Jurkat, Clone E6-1 (cell line): ENCODE measurements at regions not wholly inside any gene's neighbourhood (a gene's known extent, or its start where the extent isn't known, plus 50 kb on each side); places are given as distances from the start of the nearest gene placed in this dataset.

Experiments used
- DNase-seq: peaks from one replicate; pipeline ENCODE4 v3.0.0-alpha.2; 2011; ENCODE audit warnings: low read depth, low spot score
- H3K4me3 ChIP-seq: 2 replicates; pipeline ENCODE4 v1.5.1; 2011; ENCODE audit warnings: mild to moderate bottlenecking, low read length, control low read depth, moderate library complexity

- DNase-seq, result no peak
- H3K4me3 ChIP-seq, result no peak overlapping the region
These were observed 133.1 kb upstream of the COL21A1 start for GRCh38 chr6:56380476-56380875.

GRCh38 chr6:56378966-56379585 is 131.7 kb upstream of the COL21A1 start:
- DNase-seq, result no peak

GRCh38 chr6:56378507-56378906 is 131.1 kb upstream of the COL21A1 start:
- no peak for DNase-seq

More at GRCh38 chr6:56378966-56379585, 131.7 kb upstream of the COL21A1 start:
- no peak overlapping the region for H3K4me3 ChIP-seq

GRCh38 chr6:56377295-56377694 is 129.9 kb upstream of the COL21A1 start:
- no peak overlapping the region for H3K4me3 ChIP-seq
- no peak for DNase-seq

More at GRCh38 chr6:56378507-56378906, 131.1 kb upstream of the COL21A1 start:
- H3K4me3 ChIP-seq, result no peak overlapping the region

GRCh38 chr6:56375806-56376205 is 128.4 kb upstream of the COL21A1 start:
- DNase-seq, result no peak
- no peak overlapping the region for H3K4me3 ChIP-seq

GRCh38 chr6:56374841-56375369 is 127.5 kb upstream of the COL21A1 start:
- no peak overlapping the region for H3K4me3 ChIP-seq
- DNase-seq, result no peak

DNA sequence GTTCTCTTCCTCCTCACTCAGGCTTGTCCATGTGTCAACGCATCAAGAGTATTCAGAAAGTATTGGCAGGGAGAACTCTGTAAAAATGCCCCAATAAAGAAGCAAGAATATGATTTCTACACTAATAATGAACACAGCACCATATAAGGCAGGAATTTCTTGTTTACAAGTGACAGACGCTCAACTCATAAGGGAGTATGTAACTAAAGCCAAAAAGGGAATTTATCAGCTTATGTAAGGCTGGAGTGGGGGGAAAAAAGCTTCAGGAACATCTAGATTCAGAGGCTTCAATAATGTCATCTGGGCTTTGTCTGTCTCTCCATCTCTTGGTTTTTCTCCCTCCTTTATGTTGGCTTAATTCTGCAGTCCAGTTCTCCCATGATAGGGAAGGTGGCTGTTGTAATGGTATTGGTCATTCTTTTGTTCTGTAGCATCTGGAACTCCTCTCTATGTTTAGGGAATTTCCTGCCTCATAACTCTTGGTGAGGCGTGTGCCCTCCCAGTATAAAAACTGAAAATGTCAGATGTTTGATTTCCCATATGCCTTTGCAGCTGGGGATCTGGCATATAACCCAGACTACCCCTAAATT is 125.1 kb upstream of the COL21A1 start:
- DNase-seq, result no peak

DNA sequence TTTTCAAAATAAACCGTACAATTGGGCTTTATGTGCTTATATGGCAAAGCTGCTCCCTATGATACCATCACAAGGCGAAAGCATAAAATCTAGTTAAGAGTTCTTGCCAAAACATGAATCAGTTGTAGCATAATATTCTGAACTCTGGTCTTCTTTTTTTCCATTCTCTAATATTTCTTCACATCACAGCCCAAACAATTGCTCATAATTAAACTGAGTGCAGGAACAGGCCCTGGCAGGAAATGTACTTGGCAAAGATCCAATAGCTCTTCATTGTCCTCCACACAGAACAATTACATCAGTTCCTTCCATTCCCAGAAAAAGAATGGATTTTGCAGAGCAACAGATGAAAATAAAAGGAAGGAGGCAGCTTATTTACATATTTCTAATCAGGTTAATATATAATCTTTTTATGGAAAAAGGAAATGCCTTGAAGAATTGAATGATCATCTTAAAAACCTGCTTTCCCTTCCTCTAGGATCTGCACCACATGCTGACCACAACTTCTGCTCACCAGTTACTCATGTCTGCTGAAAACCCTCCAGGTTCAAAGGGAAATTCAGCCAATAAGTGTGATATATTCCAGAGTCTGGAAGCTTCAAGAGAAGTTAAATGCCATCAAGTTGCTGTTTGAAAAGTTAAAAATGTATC is 123.3 kb upstream of the COL21A1 start:
- no peak overlapping the region for H3K4me3 ChIP-seq
- no peak for DNase-seq

More for the DNA sequence above, 125.1 kb upstream of the COL21A1 start:
- H3K4me3 ChIP-seq, result no peak overlapping the region

DNA sequence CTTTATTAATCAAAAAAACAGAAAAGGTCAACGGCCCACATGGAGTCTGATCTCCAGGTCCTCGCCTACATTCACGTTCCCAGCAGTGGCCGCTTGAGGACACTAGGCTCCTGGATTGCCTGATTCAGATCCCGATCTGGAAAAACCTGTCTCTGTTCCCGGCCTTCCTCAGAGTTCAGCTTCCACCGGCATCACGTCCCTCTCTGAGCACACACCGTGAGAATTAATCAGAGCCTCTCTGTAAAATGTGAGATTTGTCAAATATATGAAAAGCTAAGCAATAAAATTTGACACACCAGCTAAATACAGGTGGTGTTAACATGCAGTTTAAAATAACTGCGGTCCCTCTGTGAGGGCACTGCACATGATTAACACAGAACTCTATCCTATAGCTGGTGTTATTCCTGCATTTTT is 122.8 kb upstream of the COL21A1 start:
- no peak overlapping the region for H3K4me3 ChIP-seq
- DNase-seq, result no peak

- H3K4me3 ChIP-seq, result no peak overlapping the region
- DNase-seq, result no peak
These were observed 121.1 kb upstream of the COL21A1 start for GRCh38 chr6:56368491-56368890.

- H3K4me3 ChIP-seq, result no peak overlapping the region
- DNase-seq, result no peak
These were observed 118.9 kb upstream of the COL21A1 start for GRCh38 chr6:56366141-56366852.

DNA sequence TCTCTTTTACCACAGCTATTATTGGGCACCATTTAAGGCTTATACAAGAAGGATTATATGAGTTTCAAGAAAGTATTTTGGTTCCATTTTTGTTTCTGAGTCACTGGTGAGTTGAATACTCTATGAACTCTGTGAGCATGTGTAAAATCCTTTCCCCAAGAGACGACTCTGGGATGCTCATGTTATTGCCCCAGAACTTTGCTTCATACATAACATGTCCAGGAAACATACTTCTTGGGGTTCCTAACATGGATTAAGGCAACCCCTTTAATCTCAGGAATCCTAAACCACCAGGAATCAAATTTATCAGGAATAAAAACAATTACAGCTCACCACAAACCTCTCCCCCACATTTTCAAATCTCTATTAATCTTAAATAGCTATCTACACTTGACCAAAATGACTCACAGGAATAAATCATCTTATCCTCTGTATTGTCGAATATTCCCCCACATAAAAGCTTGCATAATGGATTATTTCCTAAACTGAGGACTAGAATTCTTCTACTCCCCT is 117.5 kb upstream of the COL21A1 start:
- no peak for DNase-seq
- no peak overlapping the region for H3K4me3 ChIP-seq

DNA sequence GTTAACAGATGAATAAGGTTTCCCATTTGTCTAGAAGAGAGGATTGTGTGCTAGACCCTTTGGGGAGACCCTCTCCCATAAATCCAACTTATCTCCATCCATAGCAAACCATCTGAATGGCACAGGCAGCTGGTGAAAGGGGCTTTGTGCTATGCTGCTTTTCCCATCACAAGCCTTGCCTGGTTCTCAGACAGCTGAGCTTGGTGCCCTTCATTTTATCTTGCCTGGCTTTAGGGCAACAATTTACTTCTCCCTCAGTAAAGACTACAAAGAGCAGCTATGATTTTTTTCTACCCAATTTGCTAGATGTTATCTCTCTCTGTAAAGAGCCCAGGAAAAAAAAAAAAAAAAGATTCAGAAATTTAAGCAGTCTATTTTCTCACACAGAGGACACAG is 117.0 kb upstream of the COL21A1 start:
- H3K4me3 ChIP-seq, result no peak overlapping the region
- no peak for DNase-seq

GRCh38 chr6:56363796-56364430 is 116.5 kb upstream of the COL21A1 start:
- DNase-seq, result no peak
- H3K4me3 ChIP-seq, result no peak overlapping the region

DNA sequence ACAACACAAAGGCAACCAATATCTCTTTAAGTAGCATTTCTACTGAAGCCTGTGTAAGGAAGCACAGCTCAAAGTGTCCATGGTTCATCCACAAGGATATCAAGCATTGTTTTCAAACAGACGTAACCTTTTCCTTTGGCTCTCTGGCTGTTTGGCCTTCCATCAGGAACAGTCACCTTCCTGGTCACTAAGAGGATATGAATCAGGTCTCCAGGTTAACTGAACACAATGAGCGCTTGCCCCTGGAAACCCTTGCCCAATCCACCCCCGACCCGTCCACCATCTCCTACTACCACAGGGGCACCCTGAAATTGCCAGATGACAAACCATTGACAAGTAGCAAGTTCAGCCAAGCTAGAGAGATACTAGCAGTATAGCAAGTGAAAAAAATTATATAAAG is 114.4 kb upstream of the COL21A1 start:
- no peak overlapping the region for H3K4me3 ChIP-seq
- DNase-seq, result no peak

GRCh38 chr6:56359201-56359899 is 112.0 kb upstream of the COL21A1 start:
- H3K4me3 ChIP-seq, result no peak overlapping the region
- peak; percentile 61 for DNase-seq

DNA sequence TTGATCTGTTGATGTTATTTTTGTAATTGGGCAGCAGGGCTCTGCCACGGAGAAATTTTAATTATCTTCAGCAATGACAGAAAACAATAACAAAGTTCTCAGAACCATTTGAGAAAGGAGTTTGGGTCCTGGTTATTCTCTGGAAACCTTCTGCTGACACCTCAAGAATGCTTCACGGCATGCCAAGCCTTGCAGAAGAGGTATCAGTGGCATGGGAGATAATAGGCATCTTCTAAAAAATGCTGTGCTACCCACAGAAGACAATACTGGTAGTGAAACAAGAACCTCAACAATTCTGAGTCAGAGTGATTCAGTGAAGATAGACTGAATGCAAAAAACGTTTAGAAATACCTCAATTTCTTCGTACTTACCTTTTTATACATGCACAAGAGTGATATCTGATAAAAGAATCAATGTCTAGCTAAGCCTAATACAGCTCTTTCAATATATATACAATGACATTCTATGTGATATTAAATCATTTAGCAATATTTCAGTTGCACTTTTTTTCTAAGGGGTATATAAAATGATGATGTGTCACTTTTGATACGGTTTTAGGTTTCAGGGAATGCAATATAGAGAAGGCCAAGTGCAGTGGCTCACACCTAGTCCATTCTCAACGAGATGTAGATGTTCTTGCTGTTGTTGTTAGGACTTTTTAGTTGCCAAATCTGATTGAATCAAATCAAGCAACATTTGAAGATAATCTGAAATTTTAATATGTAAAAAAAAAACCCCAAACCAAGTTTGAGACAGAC is 110.4 kb upstream of the COL21A1 start:
- no peak for DNase-seq

GRCh38 chr6:56356426-56356825 is 109.0 kb upstream of the COL21A1 start:
- DNase-seq, result no peak
- no peak overlapping the region for H3K4me3 ChIP-seq

More for the DNA sequence above, 110.4 kb upstream of the COL21A1 start:
- H3K4me3 ChIP-seq, result no peak overlapping the region
